Activated T-cell treated with anti-CD3 and anti-CD28 coated beads for 24 hours (primary cell): ENCODE measurements at regions not wholly inside any gene's neighbourhood (a gene's known extent, or its start where the extent isn't known, plus 50 kb on each side); places are given as distances from the start of the nearest gene placed in this dataset.
A peak's percentile ranks its signal among the peaks of the same experiment; 100 is the strongest.
"Not testable (repeated sequence)": the region's sequence is repeated elsewhere in the genome, so short reads cannot be mapped to it uniquely, and the experiment has no call there.

ENCODE experiments used
- DNase-seq: peaks from one replicate; pipeline ENCODE4 v3.0.0-alpha.2; 2020; ENCODE audit warnings: low read depth

DNA sequence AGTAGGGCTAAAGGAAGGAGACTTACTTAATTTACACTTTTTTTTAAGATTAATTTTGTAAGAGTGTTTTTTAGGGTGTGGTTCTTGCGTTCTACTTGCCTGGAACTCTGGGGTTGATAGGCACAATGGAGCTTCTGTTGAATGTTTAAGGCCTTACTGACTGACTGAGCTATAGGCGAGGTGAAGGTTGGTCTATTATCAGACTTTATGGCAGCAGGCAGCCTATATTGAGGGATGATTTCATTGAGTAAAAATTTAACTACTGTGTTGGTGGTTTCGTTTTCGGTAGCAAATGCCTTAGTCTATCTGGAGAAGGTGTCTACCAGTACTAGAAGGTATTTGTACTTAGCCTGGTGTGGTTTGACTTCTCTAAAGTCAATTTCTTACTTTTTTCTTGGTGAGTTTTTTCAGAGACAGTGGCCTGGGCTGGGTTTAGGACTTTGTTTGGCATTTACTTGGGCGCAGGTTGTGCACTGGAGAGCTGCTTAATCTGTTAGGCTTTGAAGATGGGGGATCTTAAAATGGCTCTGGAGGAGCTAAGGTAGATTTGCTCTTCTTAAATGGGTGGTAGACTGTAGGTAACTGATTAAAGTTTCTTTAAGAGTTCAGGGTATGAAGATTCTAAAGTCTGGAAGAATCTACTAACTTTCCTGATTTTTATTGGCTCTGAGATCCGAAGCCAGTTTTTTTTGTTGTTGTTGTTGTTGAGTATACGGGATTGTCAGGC is 164.5 kb upstream of the CCZ1B start:
- DNase-seq: not testable (repeated sequence)

DNA sequence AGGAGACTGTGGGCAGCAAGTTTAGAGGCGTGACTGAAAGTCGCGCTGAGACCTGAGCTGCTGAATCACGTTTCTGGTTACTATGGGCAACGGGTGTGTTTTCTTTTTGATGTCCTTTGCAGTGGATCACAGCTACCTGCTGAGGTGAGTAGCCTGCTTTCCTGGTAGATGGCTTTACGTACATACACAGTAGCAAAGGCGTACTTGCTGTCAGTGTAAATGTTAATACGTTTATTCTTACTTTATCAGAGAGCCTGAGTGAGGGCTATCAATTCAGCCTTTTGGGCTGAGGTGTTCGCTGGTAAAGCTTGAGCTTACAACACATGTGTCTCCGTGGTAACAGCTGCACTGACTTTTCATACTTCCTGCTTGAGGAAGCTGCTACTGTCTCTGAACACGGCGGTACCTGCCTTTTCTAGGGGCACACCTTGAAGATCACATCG is 165.1 kb upstream of the CCZ1B start:
- peak; percentile 35 for DNase-seq

DNA sequence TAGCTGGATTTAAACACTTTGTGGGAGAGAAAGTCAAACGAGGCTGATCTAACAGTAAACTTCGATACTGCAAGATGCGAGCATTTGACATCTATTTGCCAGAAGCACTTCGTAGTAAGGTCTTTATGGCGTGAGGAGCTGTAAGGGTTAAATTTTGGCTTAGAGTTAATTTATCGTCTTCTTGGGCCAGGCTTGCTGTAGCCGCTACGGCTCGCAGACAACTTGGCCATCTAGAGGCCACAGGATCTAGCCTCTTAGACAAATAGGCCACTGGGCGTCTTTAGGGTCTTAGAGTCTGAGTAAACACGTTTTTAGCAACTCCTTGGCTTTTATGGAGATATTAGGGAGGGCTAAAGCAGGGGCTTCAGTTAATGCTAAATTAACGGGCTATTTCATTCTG is 165.6 kb upstream of the CCZ1B start:
- DNase-seq: not testable (repeated sequence)

DNA sequence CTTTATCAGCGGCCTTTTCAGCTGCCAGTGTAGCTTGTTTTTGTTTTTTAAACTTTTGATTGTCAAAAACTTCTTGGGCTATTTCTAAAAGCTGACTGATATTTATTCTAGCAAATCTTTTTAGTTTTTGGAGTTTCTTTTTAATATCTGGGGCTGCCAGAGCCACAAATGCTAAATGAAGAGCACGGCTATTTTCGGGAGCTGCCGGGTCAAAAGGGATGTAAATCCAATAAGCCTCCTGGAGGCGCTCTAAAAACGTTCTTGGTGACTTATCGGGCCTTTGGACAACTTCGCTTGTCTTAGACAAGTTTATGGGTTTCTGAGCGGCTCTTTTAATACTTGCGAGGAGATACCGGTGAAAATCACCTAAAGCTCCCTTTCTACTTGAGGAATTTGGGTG is 166.1 kb upstream of the CCZ1B start:
- not testable (repeated sequence) for DNase-seq

DNA sequence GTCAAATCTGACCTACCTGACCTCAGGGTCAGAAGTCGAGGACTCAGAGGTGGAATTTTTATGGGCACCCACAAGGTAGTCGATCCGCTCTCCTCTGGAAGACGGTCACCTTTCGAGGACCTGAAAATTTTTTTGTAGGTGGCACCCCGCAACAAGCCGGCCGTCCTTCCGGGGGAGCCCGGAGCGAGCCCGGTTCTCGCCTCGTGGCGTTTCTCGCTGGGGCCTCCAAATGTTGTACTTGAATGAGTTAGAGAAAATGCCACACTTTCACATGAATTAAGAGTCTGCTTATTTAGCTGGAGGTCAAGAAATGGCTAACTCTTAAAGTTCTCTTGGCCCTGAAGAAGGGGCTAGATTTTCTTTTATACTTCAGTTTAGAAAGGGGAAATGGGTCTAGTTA is 169.0 kb upstream of the CCZ1B start:
- DNase-seq: not testable (repeated sequence)

DNA sequence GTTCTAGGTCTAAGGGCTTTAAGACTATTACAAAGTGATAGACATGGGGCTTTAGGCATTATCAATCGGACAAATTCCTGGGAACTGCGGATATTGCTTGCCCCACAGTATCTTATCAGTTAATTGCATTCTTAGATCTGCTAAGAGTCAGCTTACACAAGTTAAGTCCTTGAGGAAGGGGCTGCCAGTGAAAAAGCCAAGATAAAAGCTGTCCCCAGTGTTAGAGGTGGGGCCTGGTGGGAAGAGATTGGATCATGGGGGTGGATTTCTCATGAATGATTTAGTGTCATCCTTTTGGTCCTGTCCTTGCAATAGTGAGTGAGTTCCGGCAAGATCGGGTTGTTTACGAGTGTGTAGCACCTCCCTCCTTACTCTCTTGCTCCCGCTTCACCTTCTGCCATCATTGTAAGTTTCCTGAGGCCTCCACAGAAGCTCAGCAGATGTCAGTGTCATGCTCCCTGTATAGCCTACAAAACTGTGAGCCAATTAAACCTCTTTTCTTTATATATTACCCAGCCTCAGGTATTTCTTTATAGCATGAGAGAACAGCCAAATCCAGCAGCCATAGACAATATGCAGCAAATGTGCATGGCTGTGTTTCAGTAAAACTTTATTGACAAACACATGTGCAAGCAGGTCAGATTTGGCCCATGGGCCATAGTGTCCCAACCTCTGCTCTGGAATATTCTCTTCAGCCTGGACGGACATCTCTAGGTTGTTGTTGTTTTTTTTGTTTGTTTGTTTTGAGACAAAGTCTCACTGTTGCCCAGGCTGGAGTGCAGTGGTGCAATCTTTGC is 169.6 kb upstream of the CCZ1B start:
- not testable (repeated sequence) for DNase-seq

DNA sequence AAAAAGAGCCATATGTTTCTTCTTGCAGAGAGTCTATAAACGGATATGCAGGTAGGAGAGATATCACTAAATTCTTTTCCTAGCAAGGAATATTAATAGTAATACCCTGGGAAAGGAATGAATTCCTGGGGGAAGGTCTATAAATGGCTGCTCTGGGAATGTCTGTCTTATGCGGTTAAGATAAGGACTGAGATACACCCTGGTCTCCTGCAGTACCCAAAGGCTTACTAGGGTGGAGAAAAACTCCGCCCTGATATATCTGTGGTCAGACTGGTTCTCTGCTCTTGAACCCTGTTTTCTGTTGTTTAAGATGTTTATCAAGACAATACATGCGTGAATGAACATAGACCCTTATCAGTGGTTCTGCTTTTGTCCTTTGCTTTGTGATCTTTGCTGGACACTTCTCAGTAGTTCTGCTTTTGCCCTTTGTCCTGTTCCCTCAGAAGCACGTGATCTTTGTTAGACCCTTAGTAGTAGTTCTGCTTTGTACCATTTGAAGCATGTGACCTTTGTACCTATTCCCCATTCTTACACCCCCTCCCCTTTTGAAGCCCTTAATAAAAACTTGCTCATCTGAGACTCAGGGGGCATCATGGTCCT is 173.1 kb upstream of the CCZ1B start:
- not testable (repeated sequence) for DNase-seq

DNA sequence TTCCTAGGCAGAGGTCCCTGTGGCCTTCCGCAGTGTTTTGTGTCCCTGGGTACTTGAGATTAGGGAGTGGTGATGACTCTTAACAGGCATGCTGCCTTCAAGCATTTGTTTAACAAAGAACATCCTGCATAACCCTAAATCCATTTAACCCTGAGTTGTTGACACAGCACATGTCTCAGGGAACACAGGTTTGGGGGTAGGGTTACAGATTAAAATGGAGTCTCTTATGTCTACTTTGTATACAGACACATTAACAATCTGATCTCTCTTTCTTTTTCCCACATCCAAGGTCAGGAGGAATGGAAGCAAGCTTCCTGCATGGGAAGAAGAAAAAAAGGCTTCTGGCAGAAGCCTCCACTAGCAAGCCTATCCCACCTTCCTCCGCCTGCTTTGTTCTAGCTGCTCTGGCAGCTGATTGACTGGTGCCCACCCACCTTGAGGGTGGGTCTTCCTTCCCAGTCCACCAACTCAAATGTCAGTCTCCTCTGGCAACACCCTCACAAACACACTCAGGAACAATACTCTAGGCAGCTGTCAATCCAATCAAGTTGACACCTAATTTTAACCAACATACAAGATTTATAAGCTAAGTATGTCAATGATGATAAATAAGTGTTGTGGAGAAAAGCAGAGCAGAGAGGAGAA is 176.5 kb upstream of the CCZ1B start:
- no peak for DNase-seq

DNA sequence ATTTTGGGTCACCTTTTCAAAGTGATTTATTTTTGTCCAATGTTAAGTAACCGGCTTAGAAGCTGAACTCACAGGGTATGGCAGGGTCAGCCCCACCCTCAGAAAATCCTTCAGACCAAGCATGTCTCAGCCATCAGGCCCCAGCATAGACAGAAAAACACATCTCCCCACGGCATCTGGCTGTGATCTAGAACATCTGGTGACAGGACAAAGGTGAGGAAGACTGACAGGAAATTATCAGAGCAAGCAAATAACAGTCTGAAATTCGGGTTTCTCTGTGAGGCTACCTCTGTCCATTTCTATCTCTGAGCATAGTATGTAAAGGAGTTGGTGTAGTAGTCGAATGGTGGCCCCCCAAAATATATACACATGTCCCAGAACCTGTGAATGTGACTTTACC is 177.0 kb upstream of the C1GALT1 start:
- no peak for DNase-seq

DNA sequence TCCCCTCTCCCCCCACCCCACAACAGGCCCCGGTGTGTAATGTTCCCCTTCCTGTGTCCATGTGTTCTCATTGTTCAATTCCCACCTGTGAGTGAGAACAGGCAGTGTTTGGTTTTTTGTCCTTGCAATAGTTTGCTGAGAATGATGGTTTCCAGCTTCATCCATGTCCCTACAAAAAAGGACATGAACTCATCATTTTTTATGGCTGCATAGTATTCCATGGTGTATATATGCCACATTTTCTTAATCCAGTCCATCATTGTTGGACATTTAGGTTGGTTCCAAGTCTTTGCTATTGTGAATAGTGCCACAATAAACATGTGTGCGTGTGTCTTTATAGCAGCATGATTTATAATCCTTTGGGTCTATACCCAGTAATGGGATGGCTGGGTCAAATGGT is 176.4 kb upstream of the C1GALT1 start:
- not testable (repeated sequence) for DNase-seq

DNA sequence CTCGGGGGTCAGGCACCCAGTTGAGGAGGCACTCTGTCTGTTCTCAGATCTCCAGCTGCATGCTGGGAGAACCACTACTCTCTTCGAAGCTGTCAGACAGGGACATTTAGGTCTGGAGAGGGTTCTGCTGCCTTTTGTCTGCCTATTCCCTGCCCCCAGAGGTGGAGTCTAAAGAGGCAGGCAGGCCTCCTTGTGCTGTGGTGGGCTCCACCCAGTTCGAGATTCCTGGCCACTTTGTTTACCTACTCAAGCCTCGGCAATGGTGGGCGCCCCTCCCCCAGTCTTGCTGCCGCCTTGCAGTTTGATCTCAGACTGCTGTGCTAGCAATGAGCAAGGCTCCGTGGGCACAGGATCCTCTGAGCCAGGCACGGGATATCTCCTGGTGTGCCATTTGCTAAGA is 171.1 kb upstream of the C1GALT1 start:
- DNase-seq: not testable (repeated sequence)

DNA sequence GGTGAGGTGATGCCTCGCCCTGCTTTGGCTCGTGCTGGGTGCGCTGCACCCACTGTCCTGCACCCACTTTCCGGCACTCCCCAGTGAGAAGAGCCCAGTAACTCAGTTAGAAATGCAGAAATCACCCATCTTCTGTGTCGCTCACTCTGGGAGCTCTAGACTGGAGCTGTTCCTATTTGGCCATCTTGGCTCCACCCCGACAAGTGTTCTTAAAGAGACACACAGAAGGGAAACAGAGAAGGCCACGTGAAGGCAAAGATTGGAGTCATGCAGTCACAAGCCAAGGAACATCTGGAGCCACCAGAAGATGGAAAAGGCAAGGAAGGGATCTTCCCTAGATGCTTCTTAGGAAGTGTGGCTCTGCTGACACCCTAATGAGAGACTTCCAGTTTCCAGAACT is 170.6 kb upstream of the C1GALT1 start:
- not testable (repeated sequence) for DNase-seq

DNA sequence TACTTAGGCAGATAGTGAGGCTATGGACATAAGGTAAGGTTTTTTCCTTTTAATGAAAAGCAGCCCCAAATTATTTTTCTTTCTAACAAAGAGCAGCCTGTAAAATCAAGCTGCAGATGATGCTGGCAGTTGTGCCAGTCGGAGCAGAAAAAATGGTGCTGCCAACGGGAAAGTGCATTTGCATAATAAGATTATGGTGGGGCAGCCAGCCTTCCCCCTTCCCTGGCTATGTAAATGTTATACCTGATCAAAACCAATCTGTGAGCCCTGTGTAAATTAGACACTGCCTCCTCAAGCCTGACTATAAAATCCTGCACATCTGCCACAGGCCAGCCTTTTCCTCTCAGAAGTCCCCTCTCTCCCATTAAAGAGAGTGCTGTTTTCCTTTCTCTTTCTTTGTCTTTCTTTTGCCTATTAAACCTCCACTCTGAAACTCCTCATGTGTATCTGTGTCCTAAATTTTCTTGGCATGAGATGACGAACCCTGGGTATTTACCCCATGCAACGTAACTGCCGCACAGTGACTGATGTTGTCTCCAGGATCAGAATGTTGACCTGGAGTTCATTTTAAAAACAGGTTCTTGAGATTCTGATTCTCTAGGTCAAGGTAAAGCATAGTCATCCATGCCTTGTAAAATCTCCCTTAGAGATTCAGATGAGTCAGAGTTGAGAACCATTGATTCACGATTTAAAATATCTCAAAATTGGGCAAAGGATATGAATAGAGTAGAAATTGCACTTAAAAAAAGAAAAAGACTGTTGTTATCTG is 167.3 kb upstream of the C1GALT1 start:
- DNase-seq: no peak

DNA sequence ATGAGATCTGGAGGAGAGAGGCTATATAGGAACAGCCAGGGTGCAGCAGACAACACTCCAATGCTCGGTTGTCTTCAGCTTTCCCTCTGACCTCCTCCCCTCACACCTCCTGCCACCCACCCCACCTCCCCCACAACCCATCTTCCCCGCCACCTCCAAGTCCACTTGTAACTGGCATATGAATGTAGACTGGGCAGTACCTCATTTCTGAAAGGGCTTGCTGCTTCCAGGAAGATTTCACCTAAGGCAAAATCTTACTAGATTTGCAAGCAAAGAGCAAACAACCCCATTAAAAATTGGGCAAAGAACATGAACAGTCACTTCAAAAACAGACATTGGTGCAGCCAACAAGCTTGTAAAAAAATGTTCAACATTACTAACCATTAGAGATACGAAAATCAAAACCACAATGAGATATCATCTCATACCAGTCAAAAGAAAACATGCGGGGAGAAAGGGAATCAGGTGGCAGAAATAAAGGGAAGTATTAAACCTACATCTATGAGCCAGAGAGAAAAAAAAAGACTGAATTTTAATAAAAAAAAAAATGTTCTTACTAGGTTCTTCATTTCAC is 164.6 kb upstream of the C1GALT1 start:
- no peak for DNase-seq

DNA sequence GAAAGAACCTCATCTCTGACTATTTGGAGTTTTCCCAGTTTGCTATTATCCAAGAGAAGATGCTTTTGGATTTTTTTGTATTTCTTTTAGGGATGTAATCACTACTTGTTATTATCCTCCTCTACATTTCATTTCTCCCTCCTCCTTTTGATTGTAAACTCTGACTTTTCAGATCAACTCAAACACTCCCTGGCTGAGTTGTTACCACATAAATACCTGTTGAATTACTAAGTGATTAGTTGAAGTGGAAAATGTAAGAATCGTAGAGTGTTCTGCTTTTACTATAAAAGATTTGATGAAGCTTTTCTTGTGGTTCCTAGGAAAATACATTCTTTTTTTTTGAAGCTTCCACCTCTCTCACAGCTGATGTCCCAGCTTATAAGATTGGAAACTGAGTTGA is 164.1 kb upstream of the C1GALT1 start:
- DNase-seq: no peak

DNA sequence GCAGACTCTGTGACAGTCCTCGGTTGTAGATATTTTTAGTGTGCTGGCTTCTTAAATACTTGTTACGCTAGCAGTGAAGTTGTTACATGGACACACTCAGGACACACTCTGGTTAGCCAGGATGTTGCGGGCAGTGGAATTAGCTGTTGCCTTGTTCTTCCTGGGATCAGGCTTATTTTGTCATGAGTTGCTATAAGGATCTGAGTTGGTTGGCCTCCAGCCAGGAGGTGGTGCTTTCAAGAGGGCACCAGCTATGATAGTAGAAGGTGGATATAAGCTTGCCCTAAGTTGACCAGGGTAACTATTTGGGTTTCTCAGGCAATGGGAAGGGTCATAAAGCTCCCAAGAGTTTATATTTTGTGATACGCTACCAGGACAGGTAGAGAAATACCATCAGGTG is 150.1 kb upstream of the C1GALT1 start:
- DNase-seq: no peak

DNA sequence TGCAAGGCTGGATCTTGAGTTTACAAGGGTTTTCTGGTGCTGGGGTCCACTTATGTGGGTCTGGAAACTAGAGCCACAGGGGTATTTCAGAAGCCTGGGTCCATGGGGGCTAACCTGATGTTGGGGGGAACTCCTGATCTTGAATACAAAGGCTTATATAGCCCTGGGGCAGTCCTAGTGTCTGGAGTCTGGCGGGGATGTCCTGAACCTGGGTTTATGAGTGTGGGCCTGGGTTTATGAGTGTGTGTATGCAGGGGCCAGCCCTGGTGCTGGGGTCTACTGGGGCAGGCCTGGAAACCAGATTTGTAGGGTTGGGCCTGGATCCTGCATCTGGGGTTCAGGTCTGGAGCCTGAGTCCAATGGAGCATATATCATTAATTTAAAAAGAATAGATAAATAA is 146.5 kb upstream of the C1GALT1 start:
- no peak for DNase-seq

DNA sequence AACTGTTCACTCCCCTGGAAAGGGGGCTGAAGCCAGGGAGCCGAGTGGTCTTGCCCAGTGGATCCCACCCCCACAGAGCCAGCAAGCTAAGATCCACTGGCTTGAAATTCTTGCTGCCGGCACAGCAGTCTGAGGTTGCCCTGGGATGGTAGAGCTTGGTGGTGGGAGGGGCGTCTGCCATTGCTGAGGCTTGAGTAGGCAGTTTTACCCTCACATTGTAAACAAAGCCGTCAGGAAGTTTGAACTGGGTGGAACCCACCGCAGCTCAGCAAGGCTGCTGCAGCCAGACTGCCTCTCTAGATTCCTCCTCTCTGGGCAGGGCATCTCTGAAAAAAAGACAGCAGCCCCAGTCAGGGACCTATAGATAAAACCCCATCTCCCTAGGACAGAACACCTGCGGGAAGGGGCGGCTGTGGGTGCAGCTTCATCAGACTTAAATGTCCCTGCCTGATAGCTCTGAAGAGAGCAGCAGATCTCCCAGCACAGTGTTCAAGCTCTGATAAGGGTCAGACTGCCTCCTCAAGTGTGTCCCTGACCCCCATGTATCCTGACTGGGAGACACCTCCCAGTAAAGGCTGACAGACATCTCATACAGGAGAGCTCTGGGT is 140.0 kb upstream of the C1GALT1 start:
- not testable (repeated sequence) for DNase-seq

DNA sequence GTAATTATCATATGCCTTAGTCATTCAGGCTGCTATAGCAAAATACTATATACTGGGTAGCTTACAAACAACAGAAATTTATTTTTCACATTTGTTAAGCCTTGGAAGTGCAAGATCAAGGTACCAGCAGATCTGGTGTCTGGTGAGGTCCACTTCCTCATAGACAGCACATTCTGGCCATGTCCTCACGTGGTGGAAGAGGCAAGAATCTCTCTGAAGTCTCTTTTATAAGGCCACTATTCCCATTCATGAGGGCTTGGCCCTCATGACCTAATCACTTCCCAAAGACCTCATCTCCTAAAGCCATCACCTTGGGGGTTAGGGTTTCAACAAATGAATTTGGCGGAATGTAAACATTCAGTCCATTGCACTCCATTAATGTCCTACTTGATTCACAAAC is 137.5 kb upstream of the C1GALT1 start:
- DNase-seq: no peak

DNA sequence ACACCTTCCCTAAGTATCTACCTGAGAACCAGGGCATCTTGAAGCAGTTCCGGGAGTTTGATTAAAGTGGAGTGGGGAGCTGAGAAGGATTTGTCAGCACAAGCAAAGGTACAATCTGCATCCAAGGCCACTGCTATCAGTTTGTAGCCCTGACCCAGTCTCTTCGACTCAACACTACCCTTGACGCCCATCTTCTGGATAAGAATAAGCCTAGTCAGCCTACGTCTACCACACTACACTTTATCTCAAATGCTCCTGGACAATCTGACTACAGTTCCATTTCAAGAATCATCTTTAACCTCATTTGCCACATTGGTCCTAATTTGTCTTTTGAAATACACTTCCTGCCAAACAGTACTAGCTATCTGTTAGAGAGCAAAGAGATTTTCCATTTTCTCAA is 134.1 kb upstream of the C1GALT1 start:
- no peak for DNase-seq
